Dedifferentiated amniotic fluid mesenchymal stem cell (primary cell): ENCODE measurements at regions not wholly inside any gene's neighbourhood (a gene's known extent, or its start where the extent isn't known, plus 50 kb on each side); places are given as distances from the start of the nearest gene placed in this dataset.
"Not testable (repeated sequence)": the region's sequence is repeated elsewhere in the genome, so short reads cannot be mapped to it uniquely, and the experiment has no call there.

ENCODE experiments used
- DNase-seq: peaks from one replicate; pipeline ENCODE4 v3.0.0-alpha.2; 2016; ENCODE audit errors: extremely low spot score

GRCh38 chr6:1230689-1231605 is 81.0 kb upstream of the FOXQ1 start:
- no peak for DNase-seq

GRCh38 chr6:1230281-1230680 is 81.6 kb upstream of the FOXQ1 start:
- DNase-seq, result no peak

GRCh38 chr6:1229808-1230207 is 82.1 kb upstream of the FOXQ1 start:
- DNase-seq, result no peak

- DNase-seq, result no peak
These were observed 82.6 kb upstream of the FOXQ1 start for GRCh38 chr6:1229301-1229700.

- no peak for DNase-seq
These were observed 83.1 kb upstream of the FOXQ1 start for GRCh38 chr6:1228754-1229191.

- DNase-seq, result no peak
These were observed 83.8 kb upstream of the FOXQ1 start for GRCh38 chr6:1227935-1228753.

GRCh38 chr6:1227600-1227934 is 84.3 kb upstream of the FOXQ1 start:
- DNase-seq, result no peak

GRCh38 chr6:1226277-1227099 is 85.4 kb upstream of the FOXQ1 start:
- no peak for DNase-seq

GRCh38 chr6:1224514-1224913 is 87.4 kb upstream of the FOXQ1 start:
- no peak for DNase-seq

- no peak for DNase-seq
These were observed 88.9 kb upstream of the FOXQ1 start for GRCh38 chr6:1222728-1223595.

- DNase-seq, result no peak
These were observed 94.5 kb upstream of the FOXQ1 start for GRCh38 chr6:1217396-1217795.

GRCh38 chr6:1216488-1216974 is 95.4 kb upstream of the FOXQ1 start:
- no peak for DNase-seq

- no peak for DNase-seq
These were observed 95.9 kb upstream of the FOXQ1 start for GRCh38 chr6:1215884-1216487.

GRCh38 chr6:1215023-1215422 is 96.9 kb upstream of the FOXQ1 start:
- DNase-seq, result no peak

GRCh38 chr6:1212919-1213318 is 99.0 kb upstream of the FOXQ1 start:
- DNase-seq, result no peak

GRCh38 chr6:1212138-1212537 is 99.8 kb upstream of the FOXQ1 start:
- DNase-seq, result not testable (repeated sequence)

GRCh38 chr6:1210631-1211030 is 101.3 kb upstream of the FOXQ1 start:
- DNase-seq, result not testable (repeated sequence)

GRCh38 chr6:1208876-1209275 is 103.0 kb upstream of the FOXQ1 start:
- DNase-seq, result peak; percentile 39

GRCh38 chr6:1203546-1203945 is 108.4 kb upstream of the FOXQ1 start:
- no peak for DNase-seq

GRCh38 chr6:1202201-1202600 is 109.7 kb upstream of the FOXQ1 start:
- DNase-seq, result no peak
